ENCODE measurements at regions not wholly inside any gene's neighbourhood (a gene's known extent, or its start where the extent isn't known, plus 50 kb on each side); places are given as distances from the start of the nearest gene placed in this dataset.

DNA sequence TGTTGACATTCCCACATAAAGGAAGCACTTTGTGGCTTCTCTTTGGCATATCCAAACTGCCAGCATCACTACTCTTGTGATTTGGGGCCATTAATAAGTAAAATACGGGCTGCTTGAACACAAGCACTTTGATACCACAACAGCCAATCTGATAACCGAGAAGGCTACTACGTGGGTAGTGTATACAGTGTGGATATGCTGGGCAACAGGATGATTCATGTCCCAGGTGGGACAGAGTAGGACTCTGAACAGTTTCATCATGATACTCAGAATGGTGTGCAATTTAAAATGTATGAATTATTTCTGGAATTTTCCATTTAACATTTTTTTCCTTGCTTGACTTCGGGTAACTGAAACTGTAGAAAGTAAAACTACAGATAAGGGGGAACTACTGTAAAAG, 225.0 kb upstream of the DDHD1 start:
- Histone ChIP-seq H3K4me2 (ENCODE audit: insufficient read depth in 1 of 2, low read depth in 2 of 2, low read length in 2 of 2) (no peak overlapping the region), H4K5ac (ENCODE audit: insufficient read length, low read depth, low read length) (no peak overlapping the region), H4K91ac (replicated peaks; ENCODE audit: insufficient read length, low read length) (no peak overlapping the region), H4K8ac (ENCODE audit: extremely low read depth, insufficient read depth, low read length) (no peak overlapping the region), H3K79me2 (ENCODE audit: control insufficient read depth in 1 of 2, insufficient read depth in 2 of 2, low read length in 2 of 2) (no peaks in the 10 kb centered on the region), H3K9ac (replicated peaks in 1 of 4; ENCODE audit: extremely low read depth in 1 of 4, low read depth in 3 of 4, low read length in 3 of 4) (no peak overlapping the region), H3K27ac (ENCODE audit: low read depth, low read length) (no peak overlapping the region), H3K23me2 (ENCODE audit: low read depth, low read length) (no peaks in the 10 kb centered on the region), H2BK20ac (ENCODE audit: low read length) (no peak overlapping the region), H3K4me1 (replicated peaks in 1 of 4; ENCODE audit: control insufficient read depth in 3 of 4, insufficient read depth in 4 of 4, low read length in 3 of 4) (no peaks in the 10 kb centered on the region), H3K79me1 (ENCODE audit: low read depth, low read length) (no peaks in the 10 kb centered on the region), H2AFZ (ENCODE audit: low read length) (no peak overlapping the region), H3K18ac (ENCODE audit: extremely low read depth, low read length) (no peak overlapping the region), H2BK12ac (ENCODE audit: low read depth, low read length) (no peak overlapping the region), H3K23ac (ENCODE audit: insufficient read length) (no peak overlapping the region), H3K56ac (replicated peaks; ENCODE audit: insufficient read length, low read depth, low read length) (no peak overlapping the region), H4K20me1 (replicated peaks in 1 of 2; ENCODE audit: control insufficient read depth in 1 of 2, insufficient read depth in 2 of 2, low read length in 2 of 2) (no peaks in the 10 kb centered on the region), H3K27me3 (replicated peaks in 1 of 4; ENCODE audit: control insufficient read depth in 3 of 4, extremely low read depth in 1 of 4, insufficient read depth in 3 of 4, low read length in 3 of 4) (no peaks in the 10 kb centered on the region), H3K4ac (replicated peaks; ENCODE audit: insufficient read length, low read depth, low read length) (no peak overlapping the region), H3K36me3 (ENCODE audit: control insufficient read depth in 2 of 4, insufficient read depth in 4 of 4, low read length in 3 of 4) (no peaks in the 10 kb centered on the region), H2BK15ac (ENCODE audit: low read length) (no peak overlapping the region), H2BK5ac (ENCODE audit: low read depth, low read length) (no peak overlapping the region), H3K9me3 (ENCODE audit: insufficient read depth in 2 of 2, low read depth in 1 of 2, low read length in 1 of 2) (no peaks in the 10 kb centered on the region), H2BK120ac (replicated peaks; ENCODE audit: low read depth, low read length) (no peak overlapping the region), H2AK5ac (ENCODE audit: low read depth, low read length) (no peak overlapping the region), H3K14ac (ENCODE audit: insufficient read length) (no peak overlapping the region), H3K4me3 (ENCODE audit: extremely low read depth in 1 of 4, insufficient read depth in 2 of 4, low read depth in 3 of 4, low read length in 4 of 4) (no peak overlapping the region)
- 82% methylated on average over 4 of the region's 4 CpGs; no CpG with 5 or more reads in 1 of the 2 experiments for WGBS, 2 experiments (ENCODE audit: extremely low coverage in 1 of 2, insufficient coverage in 1 of 2, insufficient read length in 1 of 2, insufficient replicate concordance in 2 of 2, low coverage in 1 of 2, low lambda C conversion rate in 2 of 2, missing lambda C conversion rate in 1 of 2)
- no peak for DNase-seq (ENCODE audit: low read depth in 1 of 2, low spot score in 2 of 2)
- ChIA-PET CTCF (ENCODE audit: partially characterized antibody) (interaction anchor here (0.6 kb wide), 1 partner anchor 189 kb away, joined by 3 read pairs; no protein-coding TSS in a partner anchor), POLR2A (ENCODE audit: partially characterized antibody) (no interaction called here)
- no peak for FAIRE-seq
- TF ChIP-seq RFX5 (IDR thresholded peaks at IDR 0.05; ENCODE audit: borderline replicate concordance, low read depth, low read length) = no peak
- TF ChIP-seq JUN (IDR thresholded peaks at IDR 0.05; ENCODE audit: low read depth, low read length) = no peak
- TF ChIP-seq, protein P1, sequence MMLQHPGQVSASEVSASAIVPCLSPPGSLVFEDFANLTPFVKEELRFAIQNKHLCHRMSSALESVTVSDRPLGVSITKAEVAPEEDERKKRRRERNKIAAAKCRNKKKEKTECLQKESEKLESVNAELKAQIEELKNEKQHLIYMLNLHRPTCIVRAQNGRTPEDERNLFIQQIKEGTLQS (IDR thresholded peaks at IDR 0.05; ENCODE audit: insufficient read depth, low read depth, low read length) = no peak
- no peak for TF ChIP-seq HDAC2 (IDR thresholded peaks at IDR 0.05; ENCODE audit: borderline replicate concordance in 1 of 2, low read depth in 2 of 2, low read length in 2 of 2)
- TF ChIP-seq CREB1 (IDR thresholded peaks at IDR 0.05) = no peak
- no peak for TF ChIP-seq KDM1A (IDR thresholded peaks at IDR 0.05; ENCODE audit: borderline replicate concordance, low read length)
- TF ChIP-seq POLR2A (IDR thresholded peaks at IDR 0.05; ENCODE audit: control extremely low read depth in 1 of 2, low read depth in 2 of 2, low read length in 2 of 2) = no peak
- TF ChIP-seq NRF1 (IDR thresholded peaks at IDR 0.05; ENCODE audit: low read depth, low read length) = no peak
- TF ChIP-seq TAF7 (optimal IDR thresholded peaks at IDR 0.05; ENCODE audit: borderline replicate concordance, low read depth, low read length) = no peak
- TF ChIP-seq MAFK (IDR thresholded peaks at IDR 0.05; ENCODE audit: low read depth, low read length) = no peak
- TF ChIP-seq FOSL1 (IDR thresholded peaks at IDR 0.05; ENCODE audit: insufficient read depth, low read depth, low read length) = no peak
- no peak for TF ChIP-seq SP2 (IDR thresholded peaks at IDR 0.05; ENCODE audit: low read length)
- TF ChIP-seq, protein P2, sequence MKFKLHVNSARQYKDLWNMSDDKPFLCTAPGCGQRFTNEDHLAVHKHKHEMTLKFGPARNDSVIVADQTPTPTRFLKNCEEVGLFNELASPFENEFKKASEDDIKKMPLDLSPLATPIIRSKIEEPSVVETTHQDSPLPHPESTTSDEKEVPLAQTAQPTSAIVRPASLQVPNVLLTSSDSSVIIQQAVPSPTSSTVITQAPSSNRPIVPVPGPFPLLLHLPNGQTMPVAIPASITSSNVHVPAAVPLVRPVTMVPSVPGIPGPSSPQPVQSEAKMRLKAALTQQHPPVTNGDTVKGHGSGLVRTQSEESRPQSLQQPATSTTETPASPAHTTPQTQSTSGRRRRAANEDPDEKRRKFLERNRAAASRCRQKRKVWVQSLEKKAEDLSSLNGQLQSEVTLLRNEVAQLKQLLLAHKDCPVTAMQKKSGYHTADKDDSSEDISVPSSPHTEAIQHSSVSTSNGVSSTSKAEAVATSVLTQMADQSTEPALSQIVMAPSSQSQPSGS (IDR thresholded peaks at IDR 0.05; ENCODE audit: low read length) = no peak

Data from H1 (cell line).